ENCODE measurements at regions not wholly inside any gene's neighbourhood (a gene's known extent, or its start where the extent isn't known, plus 50 kb on each side); places are given as distances from the start of the nearest gene placed in this dataset.

GRCh38 chr14:22509751-22510300 lies 79.2 kb downstream of the DAD1 start:
- no peak for TF ChIP-seq CTCF (conservative IDR thresholded peaks at IDR 0.05)
- TF ChIP-seq EZH2 (IDR thresholded peaks at IDR 0.05; ENCODE audit: low read depth) = no peak

Data from PC-9 (cell line).